ENCODE measurements at regions not wholly inside any gene's neighbourhood (a gene's known extent, or its start where the extent isn't known, plus 50 kb on each side); places are given as distances from the start of the nearest gene placed in this dataset.
A peak's percentile ranks its signal among the peaks of the same experiment; 100 is the strongest.

- Histone ChIP-seq H3K4me1 (ENCODE audit: control insufficient read depth, insufficient read depth, low read length) (no peaks in the 10 kb centered on the region), H2AFZ (ENCODE audit: control insufficient read depth, low read depth, low read length) (no peak overlapping the region), H3K27ac (ENCODE audit: control insufficient read depth, insufficient read depth) (no peak overlapping the region), H3K27me3 (replicated peaks in 1 of 2; ENCODE audit: control insufficient read depth in 2 of 2, insufficient read depth in 2 of 2, low read length in 1 of 2) (no peaks in the 10 kb centered on the region), H3K4me2 (ENCODE audit: control insufficient read depth, insufficient read depth) (no peak overlapping the region), H3K9me3 (replicated peaks; ENCODE audit: control insufficient read depth, insufficient read depth, low read length) (no peaks in the 10 kb centered on the region), H3K79me2 (ENCODE audit: control insufficient read depth, insufficient read depth, low read length) (no peaks in the 10 kb centered on the region), H4K20me1 (ENCODE audit: control insufficient read depth, insufficient read depth) (no peaks in the 10 kb centered on the region), H3K36me3 (ENCODE audit: control insufficient read depth in 2 of 2, insufficient read depth in 2 of 2, low read length in 1 of 2) (no peaks in the 10 kb centered on the region), H3K4me3 (no peak overlapping the region), H3K9ac (ENCODE audit: control insufficient read depth, insufficient read depth, low read length) (no peak overlapping the region)
- WGBS (ENCODE audit: insufficient coverage, insufficient replicate concordance, low lambda C conversion rate, missing lambda C conversion rate): 51% methylated on average over 19 of the region's 19 CpGs
- BruUV-seq (replicated peaks): no TSS peak
- CTCF ChIA-PET: interaction anchor here (0.7 kb wide), 1 partner anchor 11 kb away, joined by 3 read pairs; no protein-coding TSS in a partner anchor
- no peak for DNase-seq (ENCODE audit: low read depth, low spot score)
- ATAC-seq: no peak
- SMC1A ChIA-PET (ENCODE audit: uncharacterized antibody, unreplicated experiment): no interaction called here
- no peak for FAIRE-seq
- in situ Hi-C loops (cut with MboI) (no loop called here), intact Hi-C loops (cut with micrococcal nuclease; ENCODE audit: unreplicated experiment) (no loop called here)
- POLR2A ChIA-PET: no interaction called here
- TF ChIP-seq GATAD2B (conservative IDR thresholded peaks at IDR 0.05; ENCODE audit: low read depth) (no peak), BCL3 (IDR thresholded peaks at IDR 0.05; ENCODE audit: borderline replicate concordance, insufficient read depth, low read depth, low read length, poor library complexity, severe bottlenecking) (peak; percentile 96), PBX3 (IDR thresholded peaks at IDR 0.05; ENCODE audit: insufficient replicate concordance, low read depth, low read length) (peak; percentile 33), TCF3 (IDR thresholded peaks at IDR 0.05; ENCODE audit: borderline replicate concordance, insufficient read depth, low read depth, low read length) (peak; percentile 45; the same call in 1 of the 2 replicates)
- RAD21 ChIA-PET (ENCODE audit: unreplicated experiment): no interaction called here
Observed at GRCh38 chr2:239506961-239507360, 106.1 kb upstream of the HDAC4 start.

Data from GM12878 (cell line).